ENCODE measurements at regions not wholly inside any gene's neighbourhood (a gene's known extent, or its start where the extent isn't known, plus 50 kb on each side); places are given as distances from the start of the nearest gene placed in this dataset.

DNA sequence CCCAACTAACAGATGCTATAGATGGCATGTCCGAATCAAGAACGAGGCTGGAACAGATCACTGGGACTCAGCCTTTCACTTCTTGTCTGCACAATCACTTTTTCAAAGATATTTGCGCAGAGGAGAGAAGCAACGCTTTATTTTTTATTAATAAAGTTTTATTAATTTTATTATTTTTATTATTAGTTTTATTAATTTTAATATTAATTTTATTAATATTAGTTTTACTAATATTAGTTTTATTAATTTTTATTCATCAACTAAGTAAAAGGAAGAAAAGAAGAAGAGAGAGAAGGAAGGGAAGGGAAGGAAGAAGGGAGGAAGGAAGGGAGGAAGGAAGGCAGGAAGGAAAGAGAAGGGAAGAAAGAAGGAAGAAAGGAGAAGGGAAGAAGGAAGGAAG is 236.4 kb upstream of the HHIP start:
- intact Hi-C loops (cut with micrococcal nuclease): no loop called here
- no peaks in the 10 kb centered on the region for H3K9me3 ChIP-seq (replicated peaks; ENCODE audit: control insufficient read depth, insufficient read depth, low read length)
- ChIA-PET CTCF (no interaction called here), POLR2A (no interaction called here)
- no peak overlapping the region for H3K9ac ChIP-seq (replicated peaks; ENCODE audit: extremely low read depth, insufficient read depth, low read length)
- no peaks in the 10 kb centered on the region for H3K27me3 ChIP-seq (ENCODE audit: control insufficient read depth in 2 of 2, insufficient read depth in 2 of 2, low read length in 2 of 2)
- no peak overlapping the region for H3K4me2 ChIP-seq (ENCODE audit: insufficient read depth, low read length)
- dilution Hi-C loops (cut with MboI; ENCODE audit: extremely low pct_ligation_motif_present, low sequenced_read_pairs): no loop called here
- H3K9me1 ChIP-seq (replicated peaks; ENCODE audit: control insufficient read depth, extremely low read depth, insufficient read depth, low read length): no peaks in the 10 kb centered on the region
- no TSS peak for BruUV-seq (replicated peaks)
- H3K36me3 ChIP-seq (ENCODE audit: control insufficient read depth in 2 of 2, extremely low read depth in 1 of 2, insufficient read depth in 2 of 2, low read length in 2 of 2): no peaks in the 10 kb centered on the region
- no peaks in the 10 kb centered on the region for H3K79me2 ChIP-seq (ENCODE audit: control insufficient read depth, insufficient read depth, low read length)
- H3K27ac ChIP-seq (ENCODE audit: insufficient read depth, low read depth, low read length): no peak overlapping the region
- DNase-seq (ENCODE audit: low read depth, low spot score) (no peak), FAIRE-seq (no peak)
- H3K4me1 ChIP-seq (ENCODE audit: control insufficient read depth, extremely low read depth, insufficient read depth, low read length): no peaks in the 10 kb centered on the region
- H3K4me3 ChIP-seq (replicated peaks in 1 of 3; ENCODE audit: insufficient read depth in 1 of 3, low read depth in 1 of 3, low read length in 3 of 3): no peak overlapping the region
- no peak overlapping the region for H2AFZ ChIP-seq (ENCODE audit: low read depth, low read length)
- no peaks in the 10 kb centered on the region for H4K20me1 ChIP-seq (replicated peaks; ENCODE audit: control insufficient read depth, extremely low read depth, insufficient read depth, low read length)
- TF ChIP-seq EZH2 (IDR thresholded peaks at IDR 0.05; ENCODE audit: borderline replicate concordance, low read depth, low read length, severe bottlenecking) (no peak), GATA2 (IDR thresholded peaks at IDR 0.05; ENCODE audit: insufficient read depth, insufficient read length, low read depth, low read length) (no peak), MYC (IDR thresholded peaks at IDR 0.05; ENCODE audit: low read depth, low read length) (no peak), POLR2AphosphoS5 (IDR thresholded peaks at IDR 0.05; ENCODE audit: insufficient read depth, low read depth, low read length) (no peak), JUN (IDR thresholded peaks at IDR 0.05; ENCODE audit: borderline replicate concordance, insufficient read depth, insufficient read length, low read depth) (no peak), FOS (IDR thresholded peaks at IDR 0.05; ENCODE audit: borderline replicate concordance, insufficient read depth, low read length) (no peak), POLR2A (IDR thresholded peaks at IDR 0.05; ENCODE audit: low read depth, low read length) (no peak)
- TF ChIP-seq, protein P1, sequence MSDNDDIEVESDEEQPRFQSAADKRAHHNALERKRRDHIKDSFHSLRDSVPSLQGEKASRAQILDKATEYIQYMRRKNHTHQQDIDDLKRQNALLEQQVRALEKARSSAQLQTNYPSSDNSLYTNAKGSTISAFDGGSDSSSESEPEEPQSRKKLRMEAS (IDR thresholded peaks at IDR 0.05; ENCODE audit: insufficient read depth, insufficient read length): no peak
- TF ChIP-seq, protein P2, sequence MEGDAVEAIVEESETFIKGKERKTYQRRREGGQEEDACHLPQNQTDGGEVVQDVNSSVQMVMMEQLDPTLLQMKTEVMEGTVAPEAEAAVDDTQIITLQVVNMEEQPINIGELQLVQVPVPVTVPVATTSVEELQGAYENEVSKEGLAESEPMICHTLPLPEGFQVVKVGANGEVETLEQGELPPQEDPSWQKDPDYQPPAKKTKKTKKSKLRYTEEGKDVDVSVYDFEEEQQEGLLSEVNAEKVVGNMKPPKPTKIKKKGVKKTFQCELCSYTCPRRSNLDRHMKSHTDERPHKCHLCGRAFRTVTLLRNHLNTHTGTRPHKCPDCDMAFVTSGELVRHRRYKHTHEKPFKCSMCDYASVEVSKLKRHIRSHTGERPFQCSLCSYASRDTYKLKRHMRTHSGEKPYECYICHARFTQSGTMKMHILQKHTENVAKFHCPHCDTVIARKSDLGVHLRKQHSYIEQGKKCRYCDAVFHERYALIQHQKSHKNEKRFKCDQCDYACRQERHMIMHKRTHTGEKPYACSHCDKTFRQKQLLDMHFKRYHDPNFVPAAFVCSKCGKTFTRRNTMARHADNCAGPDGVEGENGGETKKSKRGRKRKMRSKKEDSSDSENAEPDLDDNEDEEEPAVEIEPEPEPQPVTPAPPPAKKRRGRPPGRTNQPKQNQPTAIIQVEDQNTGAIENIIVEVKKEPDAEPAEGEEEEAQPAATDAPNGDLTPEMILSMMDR (IDR thresholded peaks at IDR 0.05; ENCODE audit: extremely low read depth in 1 of 2, insufficient read depth in 1 of 2, low read depth in 1 of 2, low read length in 2 of 2): no peak

Measured in endothelial cell of umbilical vein (primary cell).